ENCODE measurements at regions not wholly inside any gene's neighbourhood (a gene's known extent, or its start where the extent isn't known, plus 50 kb on each side); places are given as distances from the start of the nearest gene placed in this dataset.

DNA sequence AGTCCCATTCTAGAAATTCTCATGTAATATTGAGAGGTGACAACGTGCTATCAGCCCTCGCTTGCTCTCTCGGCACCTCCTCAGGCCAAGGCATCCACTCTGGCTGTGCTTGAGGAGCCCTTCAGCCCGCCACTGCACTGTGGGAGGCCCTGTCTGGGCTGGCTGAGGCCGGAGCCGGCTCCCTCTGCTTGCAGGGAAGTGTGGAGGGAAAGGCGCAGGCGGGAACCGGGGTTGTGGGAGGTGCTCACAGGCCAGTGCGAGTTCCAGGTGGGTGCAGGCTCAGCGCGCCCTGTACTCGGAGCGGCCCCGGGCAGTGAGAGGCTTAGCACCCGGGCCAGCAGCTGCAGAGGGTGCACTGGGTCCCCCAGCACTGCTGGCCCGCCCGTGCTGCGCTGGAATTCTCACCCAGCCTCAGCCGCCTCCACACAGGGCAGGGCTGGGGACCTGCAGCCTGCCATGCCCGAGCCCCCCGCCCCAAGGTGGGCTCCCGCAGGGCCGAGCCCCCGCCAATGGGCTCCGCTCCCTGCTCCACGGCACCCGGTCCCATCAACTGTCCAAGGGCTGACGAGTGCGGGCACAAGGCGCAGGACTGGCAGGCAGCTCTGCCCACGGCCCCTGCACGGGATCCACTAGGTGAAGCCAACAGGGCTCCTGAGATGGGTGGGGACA is 1680.6 kb upstream of the LRRTM1 start:
- POLR2A ChIA-PET: no interaction called here
- H3K4me3 ChIP-seq (ENCODE audit: low read length): no peak overlapping the region
- H3K36me3 ChIP-seq (ENCODE audit: control insufficient read depth in 2 of 3, insufficient read depth in 3 of 3, low read length in 3 of 3): no peaks in the 10 kb centered on the region
- Mint-ChIP-seq H3K4me3 (no peak overlapping the region), H3K4me1 (no peaks in the 10 kb centered on the region), H3K27me3 (no peaks in the 10 kb centered on the region), H3K27ac (no peak overlapping the region), H3K36me3 (no peaks in the 10 kb centered on the region), H3K9me3 (peaks cover 0 to 13% (median 4%) of the 10 kb centered on the region in 11 donors)
- intact Hi-C loops (cut with micrococcal nuclease): no loop called here
- CTCF ChIA-PET: no interaction called here
- H3K27me3 ChIP-seq (ENCODE audit: control insufficient read depth in 2 of 2, insufficient read depth in 2 of 2, low read length in 2 of 2): no peaks in the 10 kb centered on the region
- ATAC-seq (no peak), DNase-seq (no peak)
- no peak overlapping the region for H3K27ac ChIP-seq (ENCODE audit: low read depth, low read length)
- H3K4me1 ChIP-seq (ENCODE audit: control insufficient read depth in 2 of 2, insufficient read depth in 2 of 2, low read length in 2 of 2): no peaks in the 10 kb centered on the region
- H3K9me3 ChIP-seq (ENCODE audit: control insufficient read depth in 2 of 3, low read length in 3 of 3): no peaks in the 10 kb centered on the region

GRCh38 chr2:81981585-81981984 is 1677.0 kb upstream of the LRRTM1 start:
- ATAC-seq: no peak
- no peaks in the 10 kb centered on the region for H3K4me1 Mint-ChIP-seq
- Histone ChIP-seq H3K27me3 (ENCODE audit: control insufficient read depth in 2 of 2, insufficient read depth in 2 of 2, low read length in 2 of 2) (no peaks in the 10 kb centered on the region), H3K36me3 (ENCODE audit: control insufficient read depth in 2 of 3, insufficient read depth in 3 of 3, low read length in 3 of 3) (no peaks in the 10 kb centered on the region), H3K27ac (ENCODE audit: low read depth, low read length) (no peak overlapping the region), H3K9me3 (ENCODE audit: control insufficient read depth in 2 of 3, low read length in 3 of 3) (no peaks in the 10 kb centered on the region), H3K4me3 (ENCODE audit: low read length) (no peak overlapping the region), H3K4me1 (ENCODE audit: control insufficient read depth in 2 of 2, insufficient read depth in 2 of 2, low read length in 2 of 2) (no peaks in the 10 kb centered on the region)
- DNase-seq: no peak
- no peaks in the 10 kb centered on the region for H3K27me3 Mint-ChIP-seq
- H3K9me3 Mint-ChIP-seq: peaks cover 0 to 14% (median 4%) of the 10 kb centered on the region in 11 donors
- no peak overlapping the region for H3K27ac Mint-ChIP-seq
- POLR2A ChIA-PET: no interaction called here
- no peak overlapping the region for H3K4me3 Mint-ChIP-seq
- CTCF ChIA-PET: no interaction called here
- no peaks in the 10 kb centered on the region for H3K36me3 Mint-ChIP-seq
- intact Hi-C loops (cut with micrococcal nuclease): no loop called here

DNA sequence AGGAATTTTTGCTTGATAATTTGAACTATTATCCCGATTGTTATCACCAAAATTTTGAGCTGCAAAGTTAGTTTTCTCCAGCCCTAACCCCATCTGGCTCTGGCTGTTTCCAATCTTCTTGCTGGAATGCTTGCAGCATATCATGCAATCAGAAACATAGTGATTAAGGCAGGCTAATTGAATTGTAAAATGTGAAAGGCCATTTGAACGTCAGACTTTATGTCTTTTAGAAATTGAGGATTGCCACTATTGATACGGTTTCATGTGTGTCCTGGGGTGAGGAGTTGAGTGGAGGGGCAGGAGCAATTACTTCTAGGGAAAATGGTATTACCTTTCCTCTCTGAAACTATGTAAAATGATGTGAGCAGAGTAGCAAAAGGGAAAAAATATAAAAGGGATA is 1674.5 kb upstream of the LRRTM1 start:
- ATAC-seq (no peak), DNase-seq (no peak)
- Mint-ChIP-seq H3K27me3 (no peaks in the 10 kb centered on the region), H3K36me3 (no peaks in the 10 kb centered on the region), H3K4me1 (peaks cover 0 to 2% (median 0%) of the 10 kb centered on the region in 7 donors), H3K9me3 (peaks cover 0 to 10% (median 4%) of the 10 kb centered on the region in 11 donors), H3K27ac (no peak overlapping the region), H3K4me3 (no peak overlapping the region)
- no peaks in the 10 kb centered on the region for H3K9me3 ChIP-seq (ENCODE audit: control insufficient read depth in 2 of 3, low read length in 3 of 3)
- H3K27ac ChIP-seq (ENCODE audit: low read depth, low read length): no peak overlapping the region
- CTCF ChIA-PET: no interaction called here
- no peaks in the 10 kb centered on the region for H3K36me3 ChIP-seq (ENCODE audit: control insufficient read depth in 2 of 3, insufficient read depth in 3 of 3, low read length in 3 of 3)
- POLR2A ChIA-PET: no interaction called here
- H3K4me1 ChIP-seq (ENCODE audit: control insufficient read depth in 2 of 2, insufficient read depth in 2 of 2, low read length in 2 of 2): no peaks in the 10 kb centered on the region
- intact Hi-C loops (cut with micrococcal nuclease): no loop called here
- H3K4me3 ChIP-seq (ENCODE audit: low read length): no peak overlapping the region
- H3K27me3 ChIP-seq (ENCODE audit: control insufficient read depth in 2 of 2, insufficient read depth in 2 of 2, low read length in 2 of 2): no peaks in the 10 kb centered on the region

DNA sequence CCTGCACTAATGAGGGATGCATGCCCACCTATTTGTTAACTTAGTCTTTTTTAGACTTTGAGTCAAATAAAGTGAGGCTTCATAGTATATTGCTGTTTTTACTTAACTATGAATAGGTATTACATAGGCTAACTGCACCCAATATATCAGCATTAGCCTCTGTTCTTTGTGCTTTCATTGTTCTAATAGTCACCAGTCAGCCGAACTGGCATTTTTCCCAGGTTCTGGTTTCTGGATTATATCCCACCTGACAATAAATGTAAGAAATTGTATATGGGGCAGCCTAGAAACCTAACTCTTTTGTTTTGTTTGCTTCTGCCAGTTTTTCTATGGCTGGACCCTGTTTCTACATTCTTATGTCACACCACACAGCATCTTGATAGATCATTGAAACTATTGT is 1672.4 kb upstream of the LRRTM1 start:
- H3K27ac ChIP-seq (ENCODE audit: low read depth, low read length): no peak overlapping the region
- no peak for ATAC-seq
- Mint-ChIP-seq H3K27me3 (no peaks in the 10 kb centered on the region), H3K27ac (no peak overlapping the region), H3K36me3 (no peaks in the 10 kb centered on the region), H3K4me3 (no peak overlapping the region), H3K4me1 (peaks cover 0 to 2% (median 0%) of the 10 kb centered on the region in 7 donors), H3K9me3 (peaks cover 0 to 21% (median 6%) of the 10 kb centered on the region in 11 donors)
- H3K4me3 ChIP-seq (ENCODE audit: low read length): no peak overlapping the region
- H3K4me1 ChIP-seq (ENCODE audit: control insufficient read depth in 2 of 2, insufficient read depth in 2 of 2, low read length in 2 of 2): no peaks in the 10 kb centered on the region
- H3K27me3 ChIP-seq (ENCODE audit: control insufficient read depth in 2 of 2, insufficient read depth in 2 of 2, low read length in 2 of 2): no peaks in the 10 kb centered on the region
- ChIA-PET POLR2A (no interaction called here), CTCF (no interaction called here)
- DNase-seq: no peak
- H3K36me3 ChIP-seq (ENCODE audit: control insufficient read depth in 2 of 3, insufficient read depth in 3 of 3, low read length in 3 of 3): no peaks in the 10 kb centered on the region
- intact Hi-C loops (cut with micrococcal nuclease): no loop called here
- no peaks in the 10 kb centered on the region for H3K9me3 ChIP-seq (ENCODE audit: control insufficient read depth in 2 of 3, low read length in 3 of 3)

DNA sequence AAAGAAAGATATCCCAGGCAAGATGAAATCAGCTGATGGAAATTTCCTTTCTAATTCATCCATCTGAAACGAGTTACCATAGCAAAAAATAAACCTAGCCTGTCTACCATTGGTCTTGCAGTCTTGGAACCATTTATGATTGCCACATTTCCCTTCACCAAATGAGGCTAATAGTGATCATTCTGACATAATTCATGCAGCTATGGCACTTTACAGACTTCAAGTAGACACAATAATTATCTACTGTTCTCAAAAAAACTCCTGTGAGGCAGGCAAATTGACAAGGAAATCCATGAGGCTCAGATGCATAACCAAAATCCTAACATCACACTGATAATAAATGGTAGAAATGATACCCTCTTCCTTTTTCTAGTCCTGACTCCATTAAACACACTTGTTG is 1669.7 kb upstream of the LRRTM1 start:
- Mint-ChIP-seq H3K27ac (no peak overlapping the region), H3K4me3 (no peak overlapping the region), H3K9me3 (peaks cover 0 to 21% (median 6%) of the 10 kb centered on the region in 11 donors), H3K4me1 (peaks cover 0 to 2% (median 0%) of the 10 kb centered on the region in 7 donors), H3K27me3 (no peaks in the 10 kb centered on the region), H3K36me3 (no peaks in the 10 kb centered on the region)
- Histone ChIP-seq H3K36me3 (ENCODE audit: control insufficient read depth in 2 of 3, insufficient read depth in 3 of 3, low read length in 3 of 3) (no peaks in the 10 kb centered on the region), H3K9me3 (ENCODE audit: control insufficient read depth in 2 of 3, low read length in 3 of 3) (no peaks in the 10 kb centered on the region), H3K4me3 (ENCODE audit: low read length) (no peak overlapping the region), H3K27ac (ENCODE audit: low read depth, low read length) (no peak overlapping the region), H3K4me1 (ENCODE audit: control insufficient read depth in 2 of 2, insufficient read depth in 2 of 2, low read length in 2 of 2) (no peaks in the 10 kb centered on the region), H3K27me3 (ENCODE audit: control insufficient read depth in 2 of 2, insufficient read depth in 2 of 2, low read length in 2 of 2) (no peaks in the 10 kb centered on the region)
- intact Hi-C loops (cut with micrococcal nuclease): no loop called here
- ATAC-seq (no peak), DNase-seq (no peak)
- ChIA-PET POLR2A (no interaction called here), CTCF (no interaction called here)

DNA sequence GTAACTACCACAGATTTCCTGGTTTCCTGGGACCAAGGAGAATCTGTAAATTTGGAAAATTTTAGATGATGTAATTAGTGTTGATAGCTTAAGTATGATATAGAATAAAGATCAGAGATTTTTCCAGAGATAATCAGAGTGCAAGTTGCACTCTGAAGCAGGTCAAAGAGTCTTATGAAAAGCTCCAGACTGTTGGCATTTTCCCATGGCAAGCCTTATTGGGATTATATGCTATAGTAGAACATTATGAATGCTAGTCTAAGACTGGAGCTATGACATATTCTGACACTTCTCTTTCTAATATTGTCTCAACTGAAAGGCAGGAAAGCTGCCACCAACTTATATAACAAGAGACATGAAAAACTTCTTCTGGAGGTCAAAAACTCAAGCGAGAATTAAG is 1638.3 kb upstream of the LRRTM1 start:
- CTCF ChIA-PET: no interaction called here
- no peaks in the 10 kb centered on the region for H3K27me3 Mint-ChIP-seq
- Histone ChIP-seq H3K36me3 (ENCODE audit: control insufficient read depth in 2 of 3, insufficient read depth in 3 of 3, low read length in 3 of 3) (no peaks in the 10 kb centered on the region), H3K4me3 (ENCODE audit: low read length) (no peak overlapping the region), H3K27me3 (ENCODE audit: control insufficient read depth in 2 of 2, insufficient read depth in 2 of 2, low read length in 2 of 2) (no peaks in the 10 kb centered on the region), H3K4me1 (ENCODE audit: control insufficient read depth in 2 of 2, insufficient read depth in 2 of 2, low read length in 2 of 2) (no peaks in the 10 kb centered on the region), H3K9me3 (ENCODE audit: control insufficient read depth in 2 of 3, low read length in 3 of 3) (no peaks in the 10 kb centered on the region), H3K27ac (ENCODE audit: low read depth, low read length) (no peak overlapping the region)
- H3K4me1 Mint-ChIP-seq: no peaks in the 10 kb centered on the region
- POLR2A ChIA-PET: no interaction called here
- H3K27ac Mint-ChIP-seq: no peak overlapping the region
- H3K36me3 Mint-ChIP-seq: no peaks in the 10 kb centered on the region
- peaks cover 0 to 28% (median 13%) of the 10 kb centered on the region in 11 donors for H3K9me3 Mint-ChIP-seq
- intact Hi-C loops (cut with micrococcal nuclease): no loop called here
- ATAC-seq: no peak
- H3K4me3 Mint-ChIP-seq: no peak overlapping the region
- no peak for DNase-seq

- no peak for ATAC-seq
- Mint-ChIP-seq H3K27me3 (no peaks in the 10 kb centered on the region), H3K9me3 (peaks cover 0 to 24% (median 9%) of the 10 kb centered on the region in 11 donors), H3K4me3 (no peak overlapping the region), H3K36me3 (no peaks in the 10 kb centered on the region), H3K4me1 (no peaks in the 10 kb centered on the region), H3K27ac (no peak overlapping the region)
- POLR2A ChIA-PET: no interaction called here
- intact Hi-C loops (cut with micrococcal nuclease): no loop called here
- H3K27ac ChIP-seq (ENCODE audit: low read depth, low read length): no peak overlapping the region
- H3K27me3 ChIP-seq (ENCODE audit: control insufficient read depth in 2 of 2, insufficient read depth in 2 of 2, low read length in 2 of 2): no peaks in the 10 kb centered on the region
- no peaks in the 10 kb centered on the region for H3K9me3 ChIP-seq (ENCODE audit: control insufficient read depth in 2 of 3, low read length in 3 of 3)
- CTCF ChIA-PET: no interaction called here
- no peaks in the 10 kb centered on the region for H3K4me1 ChIP-seq (ENCODE audit: control insufficient read depth in 2 of 2, insufficient read depth in 2 of 2, low read length in 2 of 2)
- no peak overlapping the region for H3K4me3 ChIP-seq (ENCODE audit: low read length)
- no peak for DNase-seq
- no peaks in the 10 kb centered on the region for H3K36me3 ChIP-seq (ENCODE audit: control insufficient read depth in 2 of 3, insufficient read depth in 3 of 3, low read length in 3 of 3)
Measured at GRCh38 chr2:81942136-81942680, 1637.7 kb upstream of the LRRTM1 start.
